ENCODE measurements at regions not wholly inside any gene's neighbourhood (a gene's known extent, or its start where the extent isn't known, plus 50 kb on each side); places are given as distances from the start of the nearest gene placed in this dataset.

DNA sequence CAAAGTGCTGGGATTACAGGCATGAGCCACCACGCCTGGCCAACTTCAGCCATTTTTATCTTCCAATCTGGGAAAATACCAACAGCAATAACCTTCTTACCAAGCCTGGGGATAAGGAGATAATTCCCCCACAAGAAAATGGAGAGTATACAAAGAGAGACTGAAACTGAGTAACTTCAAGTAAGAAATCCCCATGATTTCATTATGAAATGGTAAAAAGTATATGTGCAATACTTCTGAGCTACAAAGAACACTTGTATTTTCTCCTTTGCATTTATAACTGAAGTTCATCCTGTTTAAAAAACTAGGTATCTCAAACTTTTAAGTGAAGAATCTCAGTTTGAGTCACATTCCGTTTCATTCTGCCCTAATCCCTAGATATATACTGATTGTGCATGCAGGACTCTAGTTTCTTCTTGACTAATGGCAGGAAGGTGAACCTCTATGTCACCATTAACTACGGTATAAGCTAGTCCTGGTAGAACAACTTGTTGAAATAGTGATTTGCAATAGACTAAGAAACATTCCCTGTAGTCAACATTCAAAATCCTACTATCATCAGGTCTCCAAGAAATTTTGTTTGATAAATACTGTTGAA, 2071.4 kb downstream of the MAT2B start:
- Histone ChIP-seq H3F3A (ENCODE audit: insufficient read depth, low read length) (no peaks in the 10 kb centered on the region), H3K27me3 (ENCODE audit: insufficient read depth, low read length) (no peaks in the 10 kb centered on the region), H3K36me3 (ENCODE audit: insufficient read depth, low read length) (no peaks in the 10 kb centered on the region), H3K4me2 (ENCODE audit: low read length) (no peak overlapping the region), H4K20me1 (ENCODE audit: insufficient read depth, low read length) (no peaks in the 10 kb centered on the region), H3K27ac (ENCODE audit: low read depth, low read length, poor library complexity, severe bottlenecking) (no peak overlapping the region), H3K9ac (ENCODE audit: low read length) (no peak overlapping the region), H3K9me3 (ENCODE audit: low read length) (no peaks in the 10 kb centered on the region), H3K4me1 (ENCODE audit: insufficient read depth, low read length, severe bottlenecking) (no peaks in the 10 kb centered on the region), H3K4me3 (ENCODE audit: low read depth, low read length, poor library complexity, severe bottlenecking) (no peak overlapping the region), H3K79me2 (ENCODE audit: insufficient read depth, low read length) (no peaks in the 10 kb centered on the region), H2AFZ (ENCODE audit: low read length) (no peak overlapping the region), H3K9me2 (ENCODE audit: low read depth, low read length) (no peaks in the 10 kb centered on the region)
- TF ChIP-seq EZH2 (IDR thresholded peaks at IDR 0.05; ENCODE audit: borderline replicate concordance, low read length) = no peak
- TF ChIP-seq, protein P1, sequence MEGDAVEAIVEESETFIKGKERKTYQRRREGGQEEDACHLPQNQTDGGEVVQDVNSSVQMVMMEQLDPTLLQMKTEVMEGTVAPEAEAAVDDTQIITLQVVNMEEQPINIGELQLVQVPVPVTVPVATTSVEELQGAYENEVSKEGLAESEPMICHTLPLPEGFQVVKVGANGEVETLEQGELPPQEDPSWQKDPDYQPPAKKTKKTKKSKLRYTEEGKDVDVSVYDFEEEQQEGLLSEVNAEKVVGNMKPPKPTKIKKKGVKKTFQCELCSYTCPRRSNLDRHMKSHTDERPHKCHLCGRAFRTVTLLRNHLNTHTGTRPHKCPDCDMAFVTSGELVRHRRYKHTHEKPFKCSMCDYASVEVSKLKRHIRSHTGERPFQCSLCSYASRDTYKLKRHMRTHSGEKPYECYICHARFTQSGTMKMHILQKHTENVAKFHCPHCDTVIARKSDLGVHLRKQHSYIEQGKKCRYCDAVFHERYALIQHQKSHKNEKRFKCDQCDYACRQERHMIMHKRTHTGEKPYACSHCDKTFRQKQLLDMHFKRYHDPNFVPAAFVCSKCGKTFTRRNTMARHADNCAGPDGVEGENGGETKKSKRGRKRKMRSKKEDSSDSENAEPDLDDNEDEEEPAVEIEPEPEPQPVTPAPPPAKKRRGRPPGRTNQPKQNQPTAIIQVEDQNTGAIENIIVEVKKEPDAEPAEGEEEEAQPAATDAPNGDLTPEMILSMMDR (IDR thresholded peaks at IDR 0.05; ENCODE audit: low read length) = no peak

DNA sequence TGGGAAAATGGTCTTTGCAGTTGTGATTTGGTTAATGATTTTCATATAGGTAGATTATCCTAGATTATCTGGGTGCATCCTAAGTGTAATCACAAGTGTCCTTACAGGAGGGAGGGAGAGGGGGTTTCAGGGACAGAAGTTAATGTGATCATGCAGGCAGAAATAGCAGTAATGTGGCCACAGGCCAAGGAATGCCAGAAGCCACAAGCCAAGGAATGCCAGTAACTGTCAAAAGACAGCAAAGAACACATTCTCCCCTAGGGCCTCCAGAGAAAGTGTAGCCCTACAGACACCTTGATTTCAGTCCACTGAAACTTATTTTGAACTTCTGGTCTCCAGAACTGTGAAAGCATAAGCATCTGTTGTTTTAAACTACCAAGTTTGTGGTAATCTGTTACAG, 2074.5 kb downstream of the MAT2B start:
- H3K4me3 ChIP-seq (ENCODE audit: low read depth, low read length, poor library complexity, severe bottlenecking) = no peak overlapping the region
- H3K4me2 ChIP-seq (ENCODE audit: low read length) = no peak overlapping the region
- H3K4me1 ChIP-seq (ENCODE audit: insufficient read depth, low read length, severe bottlenecking) = no peaks in the 10 kb centered on the region
- TF ChIP-seq, protein P1 (IDR thresholded peaks at IDR 0.05; ENCODE audit: low read length) = no peak
- no peak for TF ChIP-seq EZH2 (IDR thresholded peaks at IDR 0.05; ENCODE audit: borderline replicate concordance, low read length)
- H3K36me3 ChIP-seq (ENCODE audit: insufficient read depth, low read length) = no peaks in the 10 kb centered on the region
- no peaks in the 10 kb centered on the region for H4K20me1 ChIP-seq (ENCODE audit: insufficient read depth, low read length)
- H3K9ac ChIP-seq (ENCODE audit: low read length) = no peak overlapping the region
- no peak overlapping the region for H3K27ac ChIP-seq (ENCODE audit: low read depth, low read length, poor library complexity, severe bottlenecking)
- no peaks in the 10 kb centered on the region for H3K9me3 ChIP-seq (ENCODE audit: low read length)
- no peaks in the 10 kb centered on the region for H3K27me3 ChIP-seq (ENCODE audit: insufficient read depth, low read length)
- H3K79me2 ChIP-seq (ENCODE audit: insufficient read depth, low read length) = no peaks in the 10 kb centered on the region
- H2AFZ ChIP-seq (ENCODE audit: low read length) = no peak overlapping the region
- H3K9me2 ChIP-seq (ENCODE audit: low read depth, low read length) = no peaks in the 10 kb centered on the region
- H3F3A ChIP-seq (ENCODE audit: insufficient read depth, low read length) = no peaks in the 10 kb centered on the region

DNA sequence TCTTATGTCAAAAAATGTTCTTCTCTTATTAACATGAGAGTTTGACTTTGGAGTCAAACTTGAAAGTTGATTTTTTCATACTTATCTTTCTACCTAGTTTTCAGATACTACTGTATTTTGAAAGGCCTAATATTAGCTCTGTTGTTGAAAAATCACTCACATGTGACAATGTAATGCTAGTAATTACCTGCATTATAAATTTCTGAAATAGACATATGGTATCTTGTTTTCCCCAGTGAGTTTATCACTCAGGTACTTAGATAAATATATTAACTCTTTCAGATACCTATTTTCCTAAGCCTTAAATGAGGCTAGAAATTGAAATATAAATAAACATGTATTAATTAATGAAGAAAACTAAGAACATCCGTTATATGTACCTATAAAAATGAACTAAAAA, 2089.3 kb downstream of the MAT2B start:
- no peaks in the 10 kb centered on the region for H3K9me2 ChIP-seq (ENCODE audit: low read depth, low read length)
- H3K4me3 ChIP-seq (ENCODE audit: low read depth, low read length, poor library complexity, severe bottlenecking) = no peak overlapping the region
- TF ChIP-seq EZH2 (IDR thresholded peaks at IDR 0.05; ENCODE audit: borderline replicate concordance, low read length) = no peak
- TF ChIP-seq, protein P1 (IDR thresholded peaks at IDR 0.05; ENCODE audit: low read length) = no peak
- no peaks in the 10 kb centered on the region for H3K36me3 ChIP-seq (ENCODE audit: insufficient read depth, low read length)
- no peaks in the 10 kb centered on the region for H3K79me2 ChIP-seq (ENCODE audit: insufficient read depth, low read length)
- H3K4me2 ChIP-seq (ENCODE audit: low read length) = no peak overlapping the region
- no peak overlapping the region for H3K9ac ChIP-seq (ENCODE audit: low read length)
- no peaks in the 10 kb centered on the region for H3K27me3 ChIP-seq (ENCODE audit: insufficient read depth, low read length)
- no peaks in the 10 kb centered on the region for H3F3A ChIP-seq (ENCODE audit: insufficient read depth, low read length)
- no peak overlapping the region for H3K27ac ChIP-seq (ENCODE audit: low read depth, low read length, poor library complexity, severe bottlenecking)
- H3K9me3 ChIP-seq (ENCODE audit: low read length) = no peaks in the 10 kb centered on the region
- H2AFZ ChIP-seq (ENCODE audit: low read length) = no peak overlapping the region
- H4K20me1 ChIP-seq (ENCODE audit: insufficient read depth, low read length) = no peaks in the 10 kb centered on the region
- no peaks in the 10 kb centered on the region for H3K4me1 ChIP-seq (ENCODE audit: insufficient read depth, low read length, severe bottlenecking)
